ENCODE measurements at regions not wholly inside any gene's neighbourhood (a gene's known extent, or its start where the extent isn't known, plus 50 kb on each side); places are given as distances from the start of the nearest gene placed in this dataset.

DNA sequence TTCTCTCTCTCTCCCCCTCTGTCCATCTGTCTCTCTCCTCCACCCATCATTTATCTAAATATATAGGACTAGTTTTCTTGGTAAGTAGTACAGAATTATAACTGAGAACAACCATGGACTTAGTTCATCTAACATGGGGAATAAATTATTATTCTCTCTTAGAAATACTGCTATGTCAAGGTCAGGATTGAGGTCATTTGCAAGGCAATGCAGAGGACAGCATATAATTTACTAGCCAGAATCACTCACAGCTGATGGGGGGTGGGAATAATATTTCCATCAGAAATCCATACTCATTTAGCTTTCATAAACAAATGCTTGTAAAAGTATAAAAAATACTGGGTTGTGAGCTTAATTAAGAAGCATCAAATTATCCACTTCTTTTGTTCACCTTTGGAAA lies 553.9 kb upstream of the POU3F2 start:
- TF ChIP-seq, protein P1, sequence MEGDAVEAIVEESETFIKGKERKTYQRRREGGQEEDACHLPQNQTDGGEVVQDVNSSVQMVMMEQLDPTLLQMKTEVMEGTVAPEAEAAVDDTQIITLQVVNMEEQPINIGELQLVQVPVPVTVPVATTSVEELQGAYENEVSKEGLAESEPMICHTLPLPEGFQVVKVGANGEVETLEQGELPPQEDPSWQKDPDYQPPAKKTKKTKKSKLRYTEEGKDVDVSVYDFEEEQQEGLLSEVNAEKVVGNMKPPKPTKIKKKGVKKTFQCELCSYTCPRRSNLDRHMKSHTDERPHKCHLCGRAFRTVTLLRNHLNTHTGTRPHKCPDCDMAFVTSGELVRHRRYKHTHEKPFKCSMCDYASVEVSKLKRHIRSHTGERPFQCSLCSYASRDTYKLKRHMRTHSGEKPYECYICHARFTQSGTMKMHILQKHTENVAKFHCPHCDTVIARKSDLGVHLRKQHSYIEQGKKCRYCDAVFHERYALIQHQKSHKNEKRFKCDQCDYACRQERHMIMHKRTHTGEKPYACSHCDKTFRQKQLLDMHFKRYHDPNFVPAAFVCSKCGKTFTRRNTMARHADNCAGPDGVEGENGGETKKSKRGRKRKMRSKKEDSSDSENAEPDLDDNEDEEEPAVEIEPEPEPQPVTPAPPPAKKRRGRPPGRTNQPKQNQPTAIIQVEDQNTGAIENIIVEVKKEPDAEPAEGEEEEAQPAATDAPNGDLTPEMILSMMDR (IDR thresholded peaks at IDR 0.05; ENCODE audit: low read depth, low read length), result no peak

DNA sequence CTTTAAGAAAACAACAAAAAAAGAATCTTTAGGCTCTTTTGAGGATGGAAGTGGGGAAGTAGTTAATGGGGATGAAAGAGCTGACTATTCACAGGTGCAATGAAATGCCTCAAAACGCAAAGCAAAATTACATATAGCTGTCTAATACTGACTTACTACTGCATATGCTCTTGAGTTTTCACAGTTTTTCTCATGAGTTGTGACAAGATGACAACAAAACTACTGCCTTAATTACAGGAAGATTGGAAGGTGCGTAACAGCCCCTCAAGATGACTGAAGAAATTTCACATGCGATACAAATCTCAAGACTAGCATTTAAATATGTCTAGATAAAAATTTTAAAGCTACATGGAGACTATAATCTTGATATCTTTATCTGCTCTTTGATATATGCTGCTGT lies 547.8 kb upstream of the POU3F2 start:
- TF ChIP-seq, protein P1 (IDR thresholded peaks at IDR 0.05; ENCODE audit: low read depth, low read length), result no peak
- no peak overlapping the region for H3K4me3 ChIP-seq (replicated peaks in 1 of 2; ENCODE audit: low read depth in 2 of 2, low read length in 2 of 2)
- no peak for DNase-seq (ENCODE audit: low read depth in 2 of 2)

More for the DNA sequence above, 553.9 kb upstream of the POU3F2 start:
- no peak for DNase-seq (ENCODE audit: low read depth in 2 of 2)
- no peak overlapping the region for H3K4me3 ChIP-seq (replicated peaks in 1 of 2; ENCODE audit: low read depth in 2 of 2, low read length in 2 of 2)

DNA sequence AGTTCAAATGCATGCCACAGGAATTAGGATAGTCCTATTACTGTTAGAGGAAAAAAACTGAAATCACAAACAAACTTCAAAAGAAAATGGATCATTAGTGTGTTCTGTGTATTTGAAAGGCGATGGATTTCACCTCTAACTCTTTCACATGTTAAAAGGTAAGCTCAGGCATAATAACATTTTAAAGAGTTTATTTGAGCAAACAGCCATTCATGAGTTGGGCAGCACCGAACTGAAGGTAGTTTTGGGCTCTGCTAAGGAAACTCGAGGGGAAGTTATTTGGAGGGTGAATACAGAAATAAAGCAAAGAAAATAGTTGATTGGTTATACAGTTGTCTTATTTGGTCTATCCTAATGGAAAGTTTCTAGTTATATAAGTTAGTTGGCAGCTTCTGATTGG lies 546.5 kb upstream of the POU3F2 start:
- TF ChIP-seq, protein P1 (IDR thresholded peaks at IDR 0.05; ENCODE audit: low read depth, low read length), result no peak
- no peak overlapping the region for H3K4me3 ChIP-seq (replicated peaks in 1 of 2; ENCODE audit: low read depth in 2 of 2, low read length in 2 of 2)
- no peak for DNase-seq (ENCODE audit: low read depth in 2 of 2)

DNA sequence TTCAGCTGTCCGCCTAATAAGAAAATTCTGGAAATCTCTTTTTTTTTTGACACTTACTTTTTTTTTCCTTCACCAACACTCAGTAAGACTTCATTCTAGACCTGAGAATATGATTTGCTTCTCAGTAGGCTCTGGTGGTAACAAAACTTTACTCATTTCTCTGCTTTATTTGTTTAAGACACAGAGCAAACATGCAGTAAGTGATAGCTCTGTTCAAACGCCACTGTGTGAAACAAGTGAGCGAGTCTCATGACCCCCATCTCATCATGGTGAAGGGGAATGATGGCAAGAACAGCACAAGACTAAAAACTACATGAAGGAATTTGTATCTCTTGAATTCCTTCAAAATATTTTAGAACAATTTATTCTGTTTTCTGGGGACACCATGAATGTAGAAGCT lies 541.6 kb upstream of the POU3F2 start:
- H3K4me3 ChIP-seq (replicated peaks in 1 of 2; ENCODE audit: low read depth in 2 of 2, low read length in 2 of 2), result no peak overlapping the region
- TF ChIP-seq, protein P1 (IDR thresholded peaks at IDR 0.05; ENCODE audit: low read depth, low read length), result no peak
- DNase-seq (ENCODE audit: low read depth in 2 of 2), result no peak

DNA sequence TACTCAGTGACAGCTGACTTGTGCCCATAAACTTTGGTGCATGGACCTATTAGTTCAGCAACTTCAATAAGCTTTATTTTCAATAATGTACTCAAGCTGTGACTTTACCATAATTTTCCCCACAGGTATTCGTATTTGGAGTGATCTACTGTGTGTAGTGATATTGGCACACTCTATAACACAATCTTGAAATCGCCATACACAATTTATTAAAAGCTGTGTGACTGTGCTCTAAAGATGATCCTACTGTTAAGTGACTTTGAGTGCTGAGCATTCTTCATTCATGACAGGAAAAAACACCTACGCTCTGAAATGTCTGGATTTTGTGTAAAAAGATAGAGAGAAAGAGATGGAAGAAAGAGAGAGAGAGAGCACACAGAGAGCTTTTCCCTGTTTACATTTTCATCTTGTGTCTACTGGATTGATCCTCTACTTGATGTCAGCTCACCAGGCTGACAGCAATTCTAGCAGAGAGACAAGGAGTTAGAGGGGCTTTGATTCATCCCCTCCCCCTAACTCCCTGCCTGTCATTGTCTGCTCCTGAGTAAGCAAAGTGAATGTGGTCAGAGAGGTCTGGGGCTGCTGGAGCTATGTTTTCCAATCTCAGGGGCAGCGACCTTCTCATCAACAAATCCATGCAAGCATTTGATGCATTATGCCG lies 538.7 kb upstream of the POU3F2 start:
- no peak overlapping the region for H3K4me3 ChIP-seq (replicated peaks in 1 of 2; ENCODE audit: low read depth in 2 of 2, low read length in 2 of 2)
- no peak for DNase-seq (ENCODE audit: low read depth in 2 of 2)
- TF ChIP-seq, protein P1 (IDR thresholded peaks at IDR 0.05; ENCODE audit: low read depth, low read length), result no peak

DNA sequence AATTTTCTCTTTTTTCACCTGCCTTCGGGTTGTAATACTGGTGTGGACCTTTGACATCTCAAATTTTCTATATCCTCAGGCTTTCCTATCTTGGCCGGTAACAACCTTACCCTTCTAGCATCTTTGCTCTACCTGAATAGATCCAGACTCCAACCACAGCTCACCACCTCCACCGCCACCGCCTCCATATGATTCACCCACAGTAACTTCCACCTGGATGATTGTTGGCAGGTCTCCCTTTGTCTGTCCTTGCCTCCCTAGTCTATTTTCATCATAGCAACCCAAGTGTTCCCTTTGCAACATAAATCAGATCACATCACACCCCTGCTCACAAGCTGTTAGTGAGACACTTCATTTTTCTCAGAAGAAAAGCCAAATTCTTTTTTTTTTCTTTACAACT lies 525.8 kb upstream of the POU3F2 start:
- no peak for DNase-seq (ENCODE audit: low read depth in 2 of 2)
- TF ChIP-seq, protein P1 (IDR thresholded peaks at IDR 0.05; ENCODE audit: low read depth, low read length), result no peak
- H3K4me3 ChIP-seq (replicated peaks in 1 of 2; ENCODE audit: low read depth in 2 of 2, low read length in 2 of 2), result no peak overlapping the region

DNA sequence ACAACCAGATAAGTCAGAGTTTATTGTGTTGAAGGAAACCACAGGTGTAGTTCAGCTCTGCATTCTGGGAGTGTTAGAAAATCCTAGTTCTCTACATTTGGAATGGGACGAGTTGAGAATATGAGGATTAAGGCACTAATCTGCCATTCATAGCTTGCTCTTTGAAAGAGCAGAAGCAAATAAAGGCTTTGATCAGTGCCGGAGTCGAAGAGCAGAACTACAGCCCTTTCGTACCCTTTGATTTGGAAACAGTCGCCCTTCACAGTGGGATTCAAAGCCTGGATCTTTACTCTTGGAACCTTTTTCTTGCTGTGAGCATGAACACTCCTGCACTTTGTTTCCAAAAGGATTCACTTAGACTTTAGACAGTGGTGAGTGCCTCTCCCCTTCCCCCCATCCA lies 523.9 kb upstream of the POU3F2 start:
- TF ChIP-seq, protein P1 (IDR thresholded peaks at IDR 0.05; ENCODE audit: low read depth, low read length), result no peak

More for the DNA sequence above, 523.9 kb upstream of the POU3F2 start:
- no peak overlapping the region for H3K4me3 ChIP-seq (replicated peaks in 1 of 2; ENCODE audit: low read depth in 2 of 2, low read length in 2 of 2)
- no peak for DNase-seq (ENCODE audit: low read depth in 2 of 2)
